Activated CD4-positive, alpha-beta memory T cell treated with anti-CD3 and anti-CD28 coated beads for 36 hours (primary cell): ENCODE measurements at regions not wholly inside any gene's neighbourhood (a gene's known extent, or its start where the extent isn't known, plus 50 kb on each side); places are given as distances from the start of the nearest gene placed in this dataset.
"Not testable (repeated sequence)": the region's sequence is repeated elsewhere in the genome, so short reads cannot be mapped to it uniquely, and the experiment has no call there.

Experiments used
- CTCF ChIA-PET: fragments of 350-600 bp; sonication (Branson Sonifier 250); formaldehyde crosslinking; loops from one replicate; lab custom pipeline; 2021; ENCODE audit warnings: antibody characterized with exemption, inconsistent platforms; lab: Charles Lee
- POLR2A ChIA-PET: fragments of 350-600 bp; sonication (Branson Sonifier 250); formaldehyde crosslinking; loops from one replicate; lab custom pipeline; 2021; ENCODE audit warnings: antibody characterized with exemption; lab: Charles Lee
- DNase-seq: peaks from one replicate; pipeline ENCODE4 v3.0.0-alpha.2; 2020
- H3K27ac Mint-ChIP-seq: one replicate; pipeline ENCODE4 v1.8.0; 2021; ENCODE audit warnings: mixed read lengths
- H3K27me3 Mint-ChIP-seq: one replicate; pipeline ENCODE4 v1.8.0; 2021; ENCODE audit warnings: mixed read lengths
- H3K36me3 Mint-ChIP-seq: one replicate; pipeline ENCODE4 v1.8.0; 2021; ENCODE audit warnings: mixed read lengths
- H3K4me1 Mint-ChIP-seq: one replicate; pipeline ENCODE4 v1.8.0; 2021; ENCODE audit warnings: low read depth, mixed read lengths
- H3K4me3 Mint-ChIP-seq: one replicate; pipeline ENCODE4 v1.8.0; 2021; ENCODE audit warnings: mild to moderate bottlenecking, mixed read lengths
- H3K9me3 Mint-ChIP-seq: one replicate; pipeline ENCODE4 v1.8.0; 2021; ENCODE audit warnings: mixed read lengths
- intact Hi-C: fragments of 100-400 bp; cut with micrococcal nuclease; formaldehyde crosslinking; loops from one replicate; pipeline ENCODE4 v1.15.1; 2023

DNA sequence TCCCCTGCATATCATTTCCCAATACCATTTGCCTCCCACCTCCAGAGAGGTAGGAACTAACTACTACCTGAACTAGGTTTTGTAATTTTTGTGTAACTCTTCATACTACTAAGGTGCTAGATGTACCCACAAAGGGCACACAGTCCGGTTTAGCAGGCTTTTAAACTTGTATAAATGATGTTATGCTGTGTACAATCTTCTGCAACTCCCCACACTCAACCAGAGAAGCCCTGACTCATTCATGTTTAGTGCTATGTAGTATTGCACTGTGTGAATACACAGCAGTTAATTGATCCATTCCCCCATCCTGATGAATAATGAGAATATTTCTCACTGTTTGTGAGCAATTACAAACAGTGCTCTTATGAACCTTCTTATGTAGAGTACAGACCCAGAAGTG, 285.6 kb downstream of the SMAD2 start:
- intact Hi-C loops: no loop called here
- DNase-seq: no peak
- Mint-ChIP-seq H3K4me1 (no peaks in the 10 kb centered on the region), H3K4me3 (no peak overlapping the region), H3K27ac (no peak overlapping the region), H3K36me3 (no peaks in the 10 kb centered on the region), H3K27me3 (no peaks in the 10 kb centered on the region), H3K9me3 (peaks cover 2% of the 10 kb centered on the region)
- ChIA-PET POLR2A (no interaction called here), CTCF (no interaction called here)

DNA sequence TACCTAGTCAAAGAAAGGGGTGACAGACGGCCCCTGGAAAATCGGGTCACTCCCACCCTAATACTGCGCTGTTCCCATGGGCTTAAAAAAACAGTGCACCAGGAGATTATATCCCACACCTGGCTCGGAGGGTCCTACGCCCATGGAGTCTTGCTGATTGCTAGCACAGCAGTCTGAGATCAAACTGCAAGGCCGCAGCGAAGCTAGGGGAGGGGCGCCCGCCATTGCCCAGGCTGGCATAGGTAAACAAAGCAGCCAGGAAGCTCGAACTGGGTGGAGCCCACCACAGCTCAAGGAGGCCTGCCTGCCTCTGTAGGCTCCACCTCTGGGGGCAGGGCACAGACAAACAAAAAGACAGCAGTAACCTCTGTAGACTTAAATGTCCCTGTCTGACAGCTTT, 292.9 kb downstream of the SMAD2 start:
- H3K9me3 Mint-ChIP-seq, CTCF ChIA-PET, H3K27ac Mint-ChIP-seq, H3K4me3 Mint-ChIP-seq, POLR2A ChIA-PET, H3K36me3 Mint-ChIP-seq, intact Hi-C loops, H3K4me1 Mint-ChIP-seq, H3K27me3 Mint-ChIP-seq, DNase-seq: not testable (repeated sequence)

DNA sequence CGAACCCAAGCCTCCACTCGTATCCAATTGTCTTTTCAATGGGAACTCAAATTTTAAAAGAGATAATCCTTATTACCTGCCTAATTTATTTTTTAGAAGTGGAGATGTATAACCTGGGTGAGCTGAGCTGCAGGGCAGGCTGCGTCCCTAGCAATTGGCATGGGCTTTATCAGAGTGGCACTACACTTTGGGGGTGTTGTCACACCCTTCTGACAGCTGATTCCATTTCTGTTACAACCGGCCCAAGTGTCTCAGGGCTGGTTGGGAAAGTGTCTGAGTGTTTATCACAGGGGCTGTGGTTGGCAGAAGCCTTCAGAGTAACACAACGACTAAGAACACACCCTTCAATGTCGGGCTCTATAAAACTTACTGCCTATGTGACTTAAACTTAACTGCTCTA, 295.0 kb downstream of the SMAD2 start:
- Mint-ChIP-seq H3K4me3 (no peak overlapping the region), H3K36me3 (no peaks in the 10 kb centered on the region), H3K4me1 (no peaks in the 10 kb centered on the region), H3K9me3 (no peaks in the 10 kb centered on the region), H3K27me3 (peaks cover 5% of the 10 kb centered on the region), H3K27ac (no peak overlapping the region)
- no peak for DNase-seq
- ChIA-PET POLR2A (no interaction called here), CTCF (no interaction called here)
- intact Hi-C loops: no loop called here

DNA sequence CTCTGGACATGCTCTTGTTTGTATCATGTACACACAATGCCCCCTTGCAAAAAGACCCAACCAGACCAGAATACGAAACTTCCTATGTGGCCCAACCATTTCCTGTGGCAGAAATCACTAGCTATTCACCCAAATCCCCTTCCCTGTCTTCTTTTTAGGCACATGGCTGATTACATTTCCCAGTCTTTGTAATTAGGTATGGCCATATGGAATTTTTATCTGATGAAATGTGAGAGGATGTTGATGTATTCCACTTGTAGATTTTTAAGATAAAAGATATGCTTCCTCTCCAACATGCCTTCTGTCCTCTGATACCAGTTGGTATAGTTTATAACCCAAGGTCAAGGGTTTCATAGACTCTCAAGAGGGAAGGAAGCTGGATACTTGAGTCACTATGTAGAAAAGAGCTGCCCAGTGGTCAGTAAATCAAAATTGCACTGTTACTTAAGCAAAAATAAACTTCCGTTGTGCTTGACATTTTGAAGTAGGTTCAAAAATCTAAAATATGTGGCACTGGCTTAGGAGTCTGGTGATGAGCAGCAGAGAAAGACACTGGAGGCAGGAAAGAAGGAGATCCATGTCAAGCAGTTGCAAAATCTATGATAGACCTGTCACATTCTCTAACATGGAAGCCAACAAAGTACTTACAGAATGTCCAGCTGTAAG, 297.4 kb downstream of the SMAD2 start:
- no peak for DNase-seq
- no peak overlapping the region for H3K27ac Mint-ChIP-seq
- no peaks in the 10 kb centered on the region for H3K4me1 Mint-ChIP-seq
- POLR2A ChIA-PET: no interaction called here
- intact Hi-C loops: no loop called here
- H3K27me3 Mint-ChIP-seq: peaks cover 5% of the 10 kb centered on the region
- H3K9me3 Mint-ChIP-seq: no peaks in the 10 kb centered on the region
- no peaks in the 10 kb centered on the region for H3K36me3 Mint-ChIP-seq
- H3K4me3 Mint-ChIP-seq: no peak overlapping the region
- CTCF ChIA-PET: no interaction called here

DNA sequence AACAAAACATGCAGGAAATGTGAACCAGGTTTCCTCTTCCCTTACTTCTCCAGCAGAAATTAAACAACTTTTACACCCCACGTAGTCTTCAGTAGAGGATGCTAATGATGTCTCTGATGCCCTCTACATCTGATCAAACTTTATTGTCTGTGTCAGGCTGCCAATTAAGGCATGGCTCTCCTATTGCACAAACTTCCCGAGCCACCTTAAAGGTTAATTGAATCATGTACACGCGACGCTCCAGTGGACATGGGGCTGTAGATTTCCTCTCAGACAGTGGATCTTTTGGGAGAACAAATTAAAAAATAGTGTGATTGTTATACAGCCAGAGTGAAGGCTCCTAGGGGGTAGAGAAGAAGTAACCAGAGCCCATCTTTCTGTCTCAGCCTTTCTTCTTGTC, 301.6 kb downstream of the SMAD2 start:
- Mint-ChIP-seq H3K4me1 (no peaks in the 10 kb centered on the region), H3K27me3 (peaks cover 2% of the 10 kb centered on the region), H3K27ac (no peak overlapping the region), H3K9me3 (no peaks in the 10 kb centered on the region), H3K36me3 (no peaks in the 10 kb centered on the region), H3K4me3 (no peak overlapping the region)
- ChIA-PET POLR2A (no interaction called here), CTCF (no interaction called here)
- no peak for DNase-seq
- intact Hi-C loops: no loop called here

DNA sequence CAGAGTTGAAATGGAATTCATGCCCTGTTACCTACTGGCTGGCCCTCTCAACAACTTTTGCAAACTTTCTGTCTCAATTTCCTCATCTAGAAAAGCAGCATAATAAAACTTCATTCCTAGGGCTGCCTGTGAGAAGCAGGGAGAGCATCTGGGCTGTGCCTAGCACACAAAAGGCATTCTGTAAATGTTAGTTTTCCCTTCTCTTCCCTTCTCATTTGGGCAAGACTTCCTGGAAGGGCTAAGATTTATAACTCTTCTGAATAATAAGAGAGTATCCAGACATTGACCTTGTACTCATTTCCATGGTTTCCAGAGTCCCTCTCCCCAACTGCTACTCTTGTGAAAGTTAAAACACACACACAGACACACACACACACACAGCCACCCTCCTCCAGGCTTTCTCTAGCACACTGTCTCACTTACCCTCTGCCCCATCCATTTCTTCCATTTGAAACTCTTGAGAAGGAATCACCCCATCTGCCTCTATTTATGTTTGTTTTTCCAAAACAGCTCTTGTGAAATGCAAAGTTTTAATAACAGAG, 302.1 kb downstream of the SMAD2 start:
- Mint-ChIP-seq H3K9me3 (no peaks in the 10 kb centered on the region), H3K27ac (no peak overlapping the region), H3K4me1 (no peaks in the 10 kb centered on the region), H3K27me3 (peaks cover 4% of the 10 kb centered on the region), H3K36me3 (no peaks in the 10 kb centered on the region), H3K4me3 (no peak overlapping the region)
- DNase-seq: no peak
- intact Hi-C loops: no loop called here
- CTCF ChIA-PET: no interaction called here
- POLR2A ChIA-PET: no interaction called here

DNA sequence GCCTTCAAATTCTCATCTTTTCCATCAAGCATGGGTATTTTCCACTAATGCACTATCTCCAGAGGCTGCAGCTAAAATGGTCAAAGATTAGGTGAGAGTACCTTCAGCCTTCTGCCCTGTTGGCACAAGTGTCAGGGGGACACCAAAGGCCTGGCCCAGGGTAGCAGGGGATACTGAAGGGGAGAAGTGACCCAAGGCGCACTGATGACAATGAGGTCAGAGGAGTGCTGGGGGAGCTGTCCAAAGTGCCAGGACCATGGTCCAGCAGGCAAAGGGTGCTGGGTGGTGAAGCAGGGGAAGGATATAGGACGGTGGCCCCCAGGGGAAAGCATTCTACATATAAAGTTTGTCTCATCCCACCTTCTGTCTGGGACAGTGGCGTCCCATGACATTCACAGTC, 303.4 kb downstream of the SMAD2 start:
- CTCF ChIA-PET: no interaction called here
- peaks cover 4% of the 10 kb centered on the region for H3K27me3 Mint-ChIP-seq
- H3K4me1 Mint-ChIP-seq: no peaks in the 10 kb centered on the region
- no peak overlapping the region for H3K27ac Mint-ChIP-seq
- H3K4me3 Mint-ChIP-seq: no peak overlapping the region
- POLR2A ChIA-PET: no interaction called here
- DNase-seq: no peak
- H3K9me3 Mint-ChIP-seq: no peaks in the 10 kb centered on the region
- H3K36me3 Mint-ChIP-seq: no peaks in the 10 kb centered on the region
- intact Hi-C loops: no loop called here

DNA sequence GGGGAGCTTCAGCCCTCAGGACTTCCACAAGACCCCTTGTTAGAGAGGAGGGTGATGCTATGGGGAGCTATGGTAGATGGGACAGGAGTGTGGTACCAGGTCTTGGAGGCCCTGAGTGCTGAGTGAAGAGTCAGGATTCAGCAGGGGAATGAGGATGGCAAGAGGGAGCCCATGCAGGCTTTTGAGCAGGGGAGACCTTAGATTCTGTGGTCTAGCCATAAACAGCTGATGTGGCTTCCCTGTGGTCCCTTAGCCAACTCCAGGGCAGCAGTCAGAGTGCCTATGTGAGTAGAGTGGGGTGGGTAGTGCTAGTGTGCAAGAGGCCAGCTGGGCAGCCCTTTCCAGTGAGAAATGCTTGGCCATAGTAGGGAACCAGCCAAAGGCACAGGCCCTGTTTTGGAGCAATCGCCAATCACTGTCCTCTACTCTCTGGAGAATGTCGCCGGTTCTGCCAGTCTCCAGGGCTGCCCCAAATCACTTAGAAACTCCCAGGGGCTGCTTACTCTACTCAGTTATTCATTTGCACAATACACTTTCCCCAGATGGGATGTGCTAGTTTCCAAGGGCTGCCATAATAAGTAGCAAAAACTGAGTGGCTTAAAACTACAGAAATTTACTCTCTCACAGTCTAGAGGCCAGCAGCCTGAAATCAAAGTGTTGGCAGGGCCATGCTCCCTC, 310.5 kb downstream of the SMAD2 start:
- Mint-ChIP-seq H3K36me3 (no peaks in the 10 kb centered on the region), H3K4me1 (no peaks in the 10 kb centered on the region), H3K9me3 (no peaks in the 10 kb centered on the region), H3K27me3 (peaks cover 7% of the 10 kb centered on the region), H3K4me3 (no peak overlapping the region), H3K27ac (no peak overlapping the region)
- POLR2A ChIA-PET: no interaction called here
- CTCF ChIA-PET: no interaction called here
- intact Hi-C loops: no loop called here
- DNase-seq: no peak

DNA sequence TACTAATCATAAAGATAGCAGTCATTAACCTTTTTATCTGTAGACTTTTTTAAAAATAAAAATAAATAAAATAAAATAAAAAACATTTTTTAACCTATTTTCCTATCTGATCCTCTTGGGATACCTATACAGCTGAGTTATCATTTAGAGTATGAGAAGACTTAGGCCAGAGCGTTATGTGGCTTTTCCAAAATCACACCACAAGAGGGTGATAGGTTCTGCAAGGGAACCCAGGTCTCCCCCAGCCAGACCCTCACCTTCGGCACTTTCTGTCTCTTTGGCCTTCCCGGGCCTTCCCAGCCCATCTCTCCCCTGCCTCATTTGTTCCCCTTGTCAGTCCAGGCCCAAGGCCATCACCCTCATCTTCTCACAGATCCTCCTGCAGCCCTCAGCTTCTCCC, 311.7 kb downstream of the SMAD2 start:
- Mint-ChIP-seq H3K4me3 (no peak overlapping the region), H3K9me3 (no peaks in the 10 kb centered on the region), H3K27me3 (peaks cover 7% of the 10 kb centered on the region), H3K27ac (no peak overlapping the region), H3K4me1 (no peaks in the 10 kb centered on the region), H3K36me3 (no peaks in the 10 kb centered on the region)
- CTCF ChIA-PET: no interaction called here
- DNase-seq: no peak
- intact Hi-C loops: no loop called here
- POLR2A ChIA-PET: no interaction called here

DNA sequence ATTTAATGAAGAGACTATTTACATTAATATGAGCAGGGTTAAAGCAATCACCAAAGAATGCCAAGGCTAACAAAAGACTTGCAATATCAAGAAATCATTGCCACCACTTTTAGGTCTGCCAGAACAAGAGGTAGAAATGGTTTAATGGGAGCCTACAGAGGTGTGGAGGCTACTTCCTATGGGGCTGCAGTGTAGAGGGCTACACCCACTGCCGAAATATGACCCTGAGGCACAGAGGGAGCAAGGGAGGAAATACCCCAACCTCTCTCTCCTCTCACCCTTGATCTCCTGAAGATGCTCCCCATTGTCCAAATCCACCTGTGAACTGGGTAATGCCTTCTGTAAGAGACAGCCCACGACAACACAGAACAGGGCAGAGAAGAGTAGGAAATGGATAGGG, 315.4 kb downstream of the SMAD2 start:
- intact Hi-C loops: no loop called here
- CTCF ChIA-PET: no interaction called here
- Mint-ChIP-seq H3K4me1 (no peaks in the 10 kb centered on the region), H3K4me3 (no peak overlapping the region), H3K9me3 (peaks cover 2% of the 10 kb centered on the region), H3K27ac (no peak overlapping the region), H3K36me3 (no peaks in the 10 kb centered on the region), H3K27me3 (peaks cover 5% of the 10 kb centered on the region)
- POLR2A ChIA-PET: no interaction called here
- no peak for DNase-seq

DNA sequence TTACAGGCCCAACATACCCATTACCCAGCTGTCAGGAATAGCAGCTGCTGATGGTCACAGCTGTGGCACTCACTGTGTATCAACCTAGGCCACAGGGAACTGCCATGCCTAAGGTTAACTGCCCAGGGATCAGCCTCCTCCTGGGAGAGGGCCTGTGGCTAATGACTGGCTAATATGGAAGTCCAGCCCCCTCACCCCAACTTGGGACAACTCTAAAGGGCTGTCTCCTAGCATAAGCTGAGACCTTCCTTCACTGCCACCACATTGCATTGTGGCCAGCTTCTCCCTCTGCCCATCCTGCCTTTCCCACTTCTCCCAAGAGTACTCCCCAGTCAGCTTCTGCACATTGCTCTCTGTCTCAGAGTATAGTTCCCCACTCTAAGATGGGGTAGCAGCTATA, 316.5 kb downstream of the SMAD2 start:
- Mint-ChIP-seq H3K4me3 (no peak overlapping the region), H3K36me3 (no peaks in the 10 kb centered on the region), H3K9me3 (peaks cover 2% of the 10 kb centered on the region), H3K27me3 (peaks cover 2% of the 10 kb centered on the region), H3K4me1 (no peaks in the 10 kb centered on the region), H3K27ac (no peak overlapping the region)
- ChIA-PET POLR2A (no interaction called here), CTCF (no interaction called here)
- DNase-seq: no peak
- intact Hi-C loops: no loop called here

DNA sequence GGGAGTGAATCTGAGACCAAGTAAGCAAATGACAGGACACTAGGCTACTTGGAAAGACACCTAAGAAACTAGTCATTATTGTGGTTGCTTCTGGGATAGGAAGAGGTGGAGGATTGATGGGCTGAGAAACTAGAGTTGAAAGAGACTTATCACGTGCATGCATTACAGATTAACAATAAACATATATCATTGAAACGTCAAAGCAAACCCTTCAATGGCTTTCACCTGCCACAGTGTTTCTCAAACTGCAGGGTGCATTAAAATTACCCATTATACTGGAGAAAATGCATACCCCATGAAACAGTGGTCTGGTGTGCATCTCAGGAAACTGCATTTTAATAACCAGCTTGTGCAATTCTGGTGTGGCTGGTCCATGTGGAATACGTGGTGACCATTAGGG, 318.8 kb downstream of the SMAD2 start:
- Mint-ChIP-seq H3K36me3 (no peaks in the 10 kb centered on the region), H3K27me3 (no peaks in the 10 kb centered on the region), H3K4me1 (no peaks in the 10 kb centered on the region), H3K4me3 (no peak overlapping the region), H3K27ac (no peak overlapping the region), H3K9me3 (peaks cover 2% of the 10 kb centered on the region)
- DNase-seq: no peak
- CTCF ChIA-PET: no interaction called here
- POLR2A ChIA-PET: no interaction called here
- intact Hi-C loops: no loop called here

DNA sequence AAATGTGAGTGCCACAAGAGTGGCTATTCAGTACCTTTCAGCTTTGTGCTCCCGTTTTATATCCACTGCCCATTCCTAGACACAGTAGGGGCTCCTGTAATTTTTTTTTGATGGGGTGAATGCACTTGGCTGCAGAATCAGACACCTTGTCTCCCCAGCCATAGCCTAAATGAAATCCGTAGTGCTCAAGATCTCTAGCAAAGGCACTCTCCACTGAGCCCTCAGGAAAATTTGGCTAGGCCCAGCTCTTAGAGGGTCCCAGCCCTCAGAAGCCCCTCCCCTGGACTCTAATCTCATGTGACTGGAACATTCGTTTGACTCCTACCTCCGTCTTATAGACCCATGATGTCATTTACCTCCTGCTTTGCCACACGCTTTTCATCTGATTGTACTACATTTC, 323.9 kb downstream of the SMAD2 start:
- CTCF ChIA-PET: no interaction called here
- Mint-ChIP-seq H3K9me3 (peaks cover 2% of the 10 kb centered on the region), H3K27me3 (no peaks in the 10 kb centered on the region), H3K4me1 (no peaks in the 10 kb centered on the region), H3K4me3 (no peak overlapping the region), H3K27ac (no peak overlapping the region), H3K36me3 (no peaks in the 10 kb centered on the region)
- intact Hi-C loops: no loop called here
- POLR2A ChIA-PET: no interaction called here
- DNase-seq: no peak
